ENCODE measurements at regions not wholly inside any gene's neighbourhood (a gene's known extent, or its start where the extent isn't known, plus 50 kb on each side); places are given as distances from the start of the nearest gene placed in this dataset.

DNA sequence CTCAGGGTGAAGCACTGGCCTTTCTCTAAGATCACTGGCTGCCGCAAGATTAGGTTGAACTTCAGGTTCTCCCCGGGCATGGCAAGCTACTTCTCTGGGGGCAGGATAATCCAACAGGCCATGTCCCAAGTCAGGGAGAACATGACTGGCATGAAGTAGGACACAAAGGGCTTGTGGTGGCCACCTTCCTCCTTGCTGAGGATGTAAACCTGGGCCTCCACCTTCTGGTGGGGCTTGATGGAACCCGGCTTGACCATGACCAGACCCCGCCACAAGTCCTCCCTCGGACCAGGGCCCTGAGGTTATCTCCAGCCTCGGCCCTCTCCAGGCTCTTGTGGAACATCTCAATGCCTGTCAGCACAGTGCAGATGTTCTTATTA, 211.1 kb upstream of the WSB1 start:
- TF ChIP-seq, protein P1, sequence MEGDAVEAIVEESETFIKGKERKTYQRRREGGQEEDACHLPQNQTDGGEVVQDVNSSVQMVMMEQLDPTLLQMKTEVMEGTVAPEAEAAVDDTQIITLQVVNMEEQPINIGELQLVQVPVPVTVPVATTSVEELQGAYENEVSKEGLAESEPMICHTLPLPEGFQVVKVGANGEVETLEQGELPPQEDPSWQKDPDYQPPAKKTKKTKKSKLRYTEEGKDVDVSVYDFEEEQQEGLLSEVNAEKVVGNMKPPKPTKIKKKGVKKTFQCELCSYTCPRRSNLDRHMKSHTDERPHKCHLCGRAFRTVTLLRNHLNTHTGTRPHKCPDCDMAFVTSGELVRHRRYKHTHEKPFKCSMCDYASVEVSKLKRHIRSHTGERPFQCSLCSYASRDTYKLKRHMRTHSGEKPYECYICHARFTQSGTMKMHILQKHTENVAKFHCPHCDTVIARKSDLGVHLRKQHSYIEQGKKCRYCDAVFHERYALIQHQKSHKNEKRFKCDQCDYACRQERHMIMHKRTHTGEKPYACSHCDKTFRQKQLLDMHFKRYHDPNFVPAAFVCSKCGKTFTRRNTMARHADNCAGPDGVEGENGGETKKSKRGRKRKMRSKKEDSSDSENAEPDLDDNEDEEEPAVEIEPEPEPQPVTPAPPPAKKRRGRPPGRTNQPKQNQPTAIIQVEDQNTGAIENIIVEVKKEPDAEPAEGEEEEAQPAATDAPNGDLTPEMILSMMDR (IDR thresholded peaks at IDR 0.05): no peak
- TF ChIP-seq POLR2A (IDR thresholded peaks at IDR 0.05): no peak
- TF ChIP-seq POLR2AphosphoS5 (IDR thresholded peaks at IDR 0.05): no peak

All from upper lobe of left lung (tissue), 4 donors.